OCI-M2 (cell line): ENCODE measurements at regions not wholly inside any gene's neighbourhood (a gene's known extent, or its start where the extent isn't known, plus 50 kb on each side); places are given as distances from the start of the nearest gene placed in this dataset.
"Not testable (repeated sequence)": the region's sequence is repeated elsewhere in the genome, so short reads cannot be mapped to it uniquely, and the experiment has no call there.

Experiments used
- DNase-seq: peaks from one replicate; lab custom pipeline; 2025; ENCODE audit not compliant: unreplicated experiment; lab: John Stamatoyannopoulos, UW

DNA sequence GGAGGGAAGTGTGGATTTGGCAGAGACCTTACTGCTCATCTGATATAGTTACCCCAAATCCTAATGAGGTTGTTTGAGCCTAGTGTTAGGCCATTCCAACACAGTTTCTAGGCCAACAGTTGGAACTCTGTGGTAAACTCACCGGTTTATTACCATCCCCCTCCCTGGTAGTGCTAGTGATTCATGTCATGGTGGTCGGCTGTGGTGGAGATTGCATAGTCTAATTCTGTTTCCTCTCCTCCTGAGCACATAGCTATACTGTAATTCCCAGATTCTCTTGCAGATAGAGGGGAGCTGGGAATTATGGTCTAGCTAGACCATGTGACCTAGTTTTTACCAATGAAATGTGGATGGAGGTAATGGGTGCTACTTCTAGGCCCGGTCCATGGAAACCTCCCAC is 123.7 kb upstream of the KIF26B start:
- DNase-seq: no peak

- no peak for DNase-seq
Observed at GRCh38 chr1:245026247-245026646, 128.5 kb upstream of the KIF26B start.

DNA sequence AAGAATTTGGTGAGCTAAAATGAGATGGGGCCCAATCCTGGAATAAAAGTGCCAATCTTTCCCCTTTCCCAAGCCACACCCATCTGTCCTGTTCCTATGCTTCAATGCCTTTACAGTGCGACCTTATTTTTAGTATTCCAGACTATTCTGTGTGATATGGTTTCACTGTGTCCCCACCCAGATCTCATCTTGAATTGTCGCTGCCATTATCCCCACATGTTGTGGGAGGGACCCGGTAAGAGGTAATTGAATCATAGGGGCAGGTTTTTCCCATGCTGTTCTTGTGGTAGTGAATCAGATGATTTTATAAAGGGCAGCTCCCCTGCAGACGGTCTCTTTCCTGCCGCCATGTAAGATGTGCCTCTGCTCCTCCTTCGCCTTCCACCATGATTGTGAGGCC is 129.3 kb upstream of the KIF26B start:
- DNase-seq: no peak

DNA sequence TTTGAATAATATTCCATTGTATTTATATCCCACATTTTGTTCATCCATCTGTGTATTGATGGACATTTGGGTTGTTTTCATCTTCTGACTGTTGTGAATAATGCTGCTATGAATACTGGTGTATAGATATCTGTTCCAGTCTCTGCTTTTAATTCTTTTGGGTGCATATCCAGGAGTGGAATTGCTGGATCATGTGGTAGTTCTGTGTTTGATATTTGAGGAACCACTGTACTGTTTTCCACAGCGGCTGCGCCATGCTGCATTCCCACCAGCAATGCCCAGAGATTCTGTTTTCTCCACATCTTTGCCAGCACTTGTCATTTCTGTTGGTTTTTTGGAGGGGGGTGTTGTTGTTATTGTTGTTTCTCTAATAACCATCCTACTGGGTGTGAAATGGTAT is 131.6 kb upstream of the KIF26B start:
- no peak for DNase-seq

DNA sequence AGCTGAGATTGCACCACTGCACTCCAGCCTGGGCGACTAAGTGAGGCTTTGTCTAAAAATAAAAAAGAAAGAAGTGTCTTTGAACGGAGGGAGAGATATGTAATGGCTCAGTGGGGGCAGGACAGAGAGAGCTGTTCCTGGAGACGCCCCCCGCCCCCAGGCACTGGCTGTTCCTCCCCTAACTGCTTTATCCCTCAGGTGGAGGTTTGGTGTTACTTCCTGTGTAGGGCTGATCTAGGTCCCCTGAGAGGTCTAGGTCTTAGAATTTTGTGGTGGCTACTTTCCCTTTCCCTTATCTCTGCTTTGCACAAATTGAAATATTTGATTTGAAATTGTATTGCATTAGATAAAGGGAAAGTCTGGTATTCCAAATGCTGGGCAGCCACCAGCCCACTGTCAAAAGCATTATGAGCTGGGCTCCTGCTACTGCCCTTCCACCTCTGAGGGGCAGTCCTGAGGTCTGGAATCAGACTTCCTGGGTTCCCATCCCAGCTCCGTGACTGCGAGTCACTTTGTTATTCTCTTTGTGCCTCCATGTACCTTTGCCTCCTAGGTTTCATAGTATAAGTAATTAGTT is 134.8 kb upstream of the KIF26B start:
- peak; percentile 10 for DNase-seq

GRCh38 chr1:245016700-245017099 is 138.1 kb upstream of the KIF26B start:
- no peak for DNase-seq

DNA sequence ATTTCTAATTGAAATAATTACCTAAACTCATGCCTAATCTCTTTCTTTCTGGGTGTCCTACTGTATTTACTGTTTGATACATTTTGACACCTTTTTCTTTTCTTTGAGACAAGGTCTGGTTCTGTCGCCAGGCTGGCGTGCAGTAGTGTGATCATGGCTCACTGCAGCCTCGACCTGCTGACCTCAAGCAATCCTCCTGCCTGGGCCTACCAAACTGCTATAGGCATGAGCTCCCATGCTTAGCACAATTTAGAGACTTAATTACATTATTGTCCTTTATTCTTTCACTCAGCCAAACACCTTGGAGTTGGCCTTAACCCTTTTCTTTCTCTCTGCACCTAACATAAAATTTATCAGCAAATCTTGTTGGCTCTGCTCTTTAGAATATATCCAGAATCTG is 139.8 kb upstream of the KIF26B start:
- no peak for DNase-seq

- no peak for DNase-seq
Observed at GRCh38 chr1:245014247-245015029, 140.3 kb upstream of the KIF26B start.

GRCh38 chr1:245010018-245010614 is 144.7 kb upstream of the KIF26B start:
- no peak for DNase-seq

DNA sequence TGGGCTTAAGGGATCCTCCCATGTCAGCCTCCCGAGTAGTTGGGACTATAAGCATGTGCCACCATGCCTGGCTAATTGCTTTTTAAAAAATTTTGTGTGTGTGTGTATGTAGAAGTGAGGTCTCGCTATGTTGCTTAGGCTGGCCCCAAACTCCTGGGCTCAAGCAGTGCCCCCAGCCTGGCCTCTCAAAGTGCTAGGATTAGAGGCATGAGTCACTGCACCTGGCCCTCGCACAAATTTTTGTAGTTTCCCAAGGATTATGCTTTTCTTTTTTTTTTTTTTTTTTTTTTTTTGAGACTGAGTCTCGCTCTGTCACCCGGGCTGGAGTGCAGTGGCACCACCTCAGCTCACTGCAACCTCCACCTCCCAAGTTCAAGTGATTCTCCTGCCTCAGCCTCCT is 144.4 kb upstream of the HNRNPU start:
- no peak for DNase-seq

DNA sequence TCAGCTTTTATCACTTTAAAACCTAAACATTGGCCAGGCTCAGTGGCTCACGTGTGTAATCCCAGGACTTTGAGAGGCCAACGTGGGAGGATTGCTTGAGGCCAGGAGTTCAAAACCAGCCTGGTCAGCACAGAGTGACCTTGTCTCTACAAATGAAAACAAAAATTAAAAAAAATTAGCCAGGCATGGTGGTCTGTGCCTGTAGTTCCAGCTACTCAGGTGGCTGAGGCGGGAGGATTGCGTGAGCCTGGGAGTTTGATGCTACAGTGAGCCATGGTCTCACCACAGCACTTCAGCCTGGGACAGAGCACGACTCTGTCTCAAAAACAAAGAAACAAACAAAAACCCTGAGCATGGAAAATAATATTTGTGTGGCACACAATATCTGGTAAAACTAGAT is 143.5 kb upstream of the HNRNPU start:
- no peak for DNase-seq

- no peak for DNase-seq
Observed at GRCh38 chr1:245003246-245003645, 138.9 kb upstream of the HNRNPU start.

DNA sequence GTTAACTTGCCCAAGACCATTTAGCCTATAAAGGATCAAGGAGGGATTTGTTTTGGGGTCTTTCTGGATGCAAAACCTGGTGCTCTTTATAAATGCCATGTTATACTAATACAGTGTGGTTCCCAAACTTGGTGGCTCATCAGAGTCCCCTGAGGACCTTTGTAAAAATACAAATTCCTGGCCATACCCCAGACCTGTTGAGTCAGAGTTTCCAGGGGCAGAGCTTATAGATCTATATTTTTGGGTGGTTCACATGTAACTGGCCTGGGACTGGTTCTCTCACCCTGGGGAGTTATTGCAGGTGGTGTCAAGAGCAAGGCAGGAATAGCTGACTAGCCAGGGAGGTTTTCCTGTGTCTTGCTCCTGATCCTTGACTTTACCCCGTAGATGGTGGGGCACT is 136.9 kb upstream of the HNRNPU start:
- DNase-seq: no peak

- DNase-seq: no peak
Observed at GRCh38 chr1:245000872-245001188, 136.5 kb upstream of the HNRNPU start.

DNA sequence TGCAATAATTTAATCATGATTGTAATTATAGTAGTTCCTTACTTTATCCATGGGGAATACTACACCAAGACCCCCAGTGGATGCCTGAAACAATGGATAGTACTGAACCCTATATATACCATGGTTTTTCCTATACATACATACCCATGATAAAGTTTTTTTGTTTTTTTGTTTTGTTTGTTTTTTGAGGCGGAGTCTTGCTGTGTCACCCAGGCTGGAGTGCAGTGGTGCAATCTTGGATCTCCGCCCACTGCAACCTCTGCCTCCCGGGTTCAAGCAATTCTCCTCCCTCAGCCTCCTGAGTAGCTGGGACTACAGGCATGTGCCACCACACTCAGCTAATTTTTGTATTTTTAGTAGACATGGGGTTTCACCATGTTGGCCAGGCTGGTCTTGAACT is 135.3 kb upstream of the HNRNPU start:
- not testable (repeated sequence) for DNase-seq

- DNase-seq: no peak
Observed at GRCh38 chr1:244998717-244999346, 134.5 kb upstream of the HNRNPU start.

GRCh38 chr1:244995602-244996400 is 131.5 kb upstream of the HNRNPU start:
- DNase-seq: no peak

- no peak for DNase-seq
Observed at GRCh38 chr1:244992833-244993232, 128.5 kb upstream of the HNRNPU start.

- DNase-seq: no peak
Observed at GRCh38 chr1:244989813-244990212, 125.5 kb upstream of the HNRNPU start.

- no peak for DNase-seq
Observed at GRCh38 chr1:244988521-244988920, 124.2 kb upstream of the HNRNPU start.

GRCh38 chr1:244980605-244981004 is 116.3 kb upstream of the HNRNPU start:
- DNase-seq: no peak
